DMS153 (cell line): ENCODE measurements at regions not wholly inside any gene's neighbourhood (a gene's known extent, or its start where the extent isn't known, plus 50 kb on each side); places are given as distances from the start of the nearest gene placed in this dataset.

Source experiments
- DNase-seq: peaks from one replicate; lab custom pipeline; 2025; lab: John Stamatoyannopoulos, UW

GRCh38 chr2:70397186-70397585 lies 95.3 kb upstream of the FAM136A start:
- no peak for DNase-seq

- no peak for DNase-seq
These were observed 94.7 kb upstream of the FAM136A start for GRCh38 chr2:70396612-70397011.

DNA sequence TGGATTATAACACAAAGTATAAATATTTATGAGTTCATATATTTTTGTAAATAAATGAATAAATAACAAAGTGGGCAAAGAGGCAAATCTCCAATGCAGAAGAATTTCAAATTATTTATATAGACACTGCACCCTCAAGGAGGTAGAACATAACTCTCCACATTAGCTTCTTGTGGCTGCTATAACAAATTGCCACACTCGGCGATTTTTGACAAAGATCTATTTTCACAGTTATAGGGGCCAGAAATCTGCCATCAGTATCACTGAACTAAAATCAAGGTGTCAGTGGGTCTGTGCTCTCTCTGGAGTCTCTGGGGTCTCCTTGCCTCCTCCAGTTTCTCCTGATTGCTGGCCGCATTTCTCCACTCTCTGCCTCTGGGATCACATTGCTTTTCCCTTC lies 92.0 kb upstream of the FAM136A start:
- no peak for DNase-seq

DNA sequence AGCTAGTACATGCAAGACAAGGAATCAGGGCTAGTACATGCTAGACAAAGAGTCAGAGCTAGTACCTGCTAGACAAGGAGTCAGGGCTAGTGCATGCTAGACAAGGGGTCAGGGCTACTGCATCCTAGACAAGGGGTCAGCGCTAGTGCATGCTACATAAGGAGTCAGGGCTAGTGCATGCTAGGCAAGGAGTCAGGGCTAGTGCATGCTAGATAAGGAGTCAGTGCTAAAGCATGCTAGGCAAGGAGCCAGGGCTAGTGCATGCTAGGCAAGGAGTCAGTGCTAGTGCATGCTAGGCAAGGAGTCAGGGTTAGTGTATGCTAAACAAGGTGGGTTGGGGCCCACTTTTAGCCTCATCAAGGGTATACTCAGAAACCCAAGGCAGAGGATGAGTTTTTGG lies 90.1 kb upstream of the FAM136A start:
- no peak for DNase-seq

DNA sequence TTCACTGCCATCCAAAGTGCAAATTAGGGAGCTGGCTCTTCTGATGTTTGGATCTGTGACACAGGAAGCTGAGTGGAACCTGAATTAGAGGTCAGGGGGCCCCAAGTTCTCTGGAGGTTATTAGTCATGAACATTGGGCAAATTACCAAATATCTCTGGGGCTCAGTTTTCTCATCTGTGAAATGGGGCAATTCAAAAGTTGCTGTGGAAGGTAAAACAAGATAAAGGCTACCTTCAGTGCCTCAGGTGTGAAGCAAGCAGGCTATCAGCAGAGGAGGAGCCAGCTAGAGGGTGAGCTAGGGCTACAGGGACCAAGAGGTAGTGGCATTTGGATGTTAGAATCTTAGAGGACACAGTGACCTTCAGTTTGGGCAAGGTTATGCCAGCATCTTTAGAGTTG lies 89.4 kb upstream of the FAM136A start:
- no peak for DNase-seq

GRCh38 chr2:70388813-70389212 lies 86.9 kb upstream of the FAM136A start:
- DNase-seq, result no peak

- no peak for DNase-seq
These were observed 86.3 kb upstream of the FAM136A start for GRCh38 chr2:70388128-70388527.

GRCh38 chr2:70385966-70386595 lies 84.2 kb upstream of the FAM136A start:
- DNase-seq, result no peak

DNA sequence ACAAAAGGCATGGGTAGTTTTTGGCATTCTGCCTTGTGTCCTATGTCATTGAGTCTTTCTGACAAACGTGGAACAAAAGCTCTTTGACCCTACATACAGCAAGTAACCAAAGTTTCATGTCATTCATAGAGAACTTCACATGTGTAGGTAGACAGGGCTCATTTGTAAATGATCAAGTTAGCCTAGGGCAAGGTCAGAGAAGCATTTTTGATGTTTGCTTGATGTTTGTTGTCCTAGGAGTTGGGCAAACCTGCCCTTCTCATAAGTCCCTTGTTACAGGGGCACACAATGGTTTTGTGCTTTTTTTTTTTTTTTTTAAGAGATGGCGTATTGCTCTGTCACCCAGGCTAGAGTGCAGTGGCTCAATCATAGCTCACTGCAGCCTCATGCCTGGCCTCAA lies 83.3 kb upstream of the FAM136A start:
- no peak for DNase-seq

GRCh38 chr2:70381821-70382220 lies 80.0 kb upstream of the FAM136A start:
- DNase-seq, result no peak

GRCh38 chr2:70381235-70381634 lies 79.4 kb upstream of the FAM136A start:
- no peak for DNase-seq

DNA sequence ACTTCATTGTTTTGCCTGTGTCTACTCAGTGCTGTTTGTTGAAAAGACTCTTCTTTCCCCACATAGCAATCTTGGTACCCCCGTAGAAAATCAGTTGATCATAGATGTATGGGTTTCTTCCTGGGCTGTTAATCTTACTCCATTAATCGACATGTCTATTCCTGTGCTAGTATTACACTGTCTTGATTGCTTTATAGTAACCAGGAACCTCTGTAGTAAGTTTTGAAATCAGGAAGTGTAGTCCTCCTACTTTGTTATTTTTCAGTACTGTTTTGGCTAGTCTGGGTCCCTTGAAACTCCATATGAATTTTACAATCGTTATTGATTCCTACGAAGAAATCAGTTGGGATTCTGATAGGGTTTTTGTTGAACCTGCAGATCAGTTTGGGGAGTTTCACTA lies 78.8 kb upstream of the FAM136A start:
- DNase-seq, result no peak

- no peak for DNase-seq
These were observed 72.7 kb upstream of the FAM136A start for GRCh38 chr2:70374616-70375015.

DNA sequence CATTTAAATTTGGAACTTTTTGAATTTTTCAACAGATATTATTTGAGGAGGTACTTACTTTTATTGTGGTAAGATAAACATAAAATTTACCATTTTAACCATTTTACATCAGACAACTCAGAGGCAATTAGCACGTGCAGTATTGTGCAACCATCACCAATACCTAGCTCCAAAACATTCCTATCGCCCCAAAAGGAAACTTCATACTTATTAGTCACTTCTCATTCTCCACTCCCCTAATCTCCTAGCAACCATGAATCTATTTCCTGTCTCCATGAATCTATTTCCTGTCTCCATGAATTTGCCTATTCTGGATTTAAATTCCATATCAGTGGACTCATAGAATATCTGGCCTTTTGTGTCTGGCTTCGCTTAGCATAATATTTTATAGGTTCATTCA lies 69.9 kb upstream of the FAM136A start:
- no peak for DNase-seq

DNA sequence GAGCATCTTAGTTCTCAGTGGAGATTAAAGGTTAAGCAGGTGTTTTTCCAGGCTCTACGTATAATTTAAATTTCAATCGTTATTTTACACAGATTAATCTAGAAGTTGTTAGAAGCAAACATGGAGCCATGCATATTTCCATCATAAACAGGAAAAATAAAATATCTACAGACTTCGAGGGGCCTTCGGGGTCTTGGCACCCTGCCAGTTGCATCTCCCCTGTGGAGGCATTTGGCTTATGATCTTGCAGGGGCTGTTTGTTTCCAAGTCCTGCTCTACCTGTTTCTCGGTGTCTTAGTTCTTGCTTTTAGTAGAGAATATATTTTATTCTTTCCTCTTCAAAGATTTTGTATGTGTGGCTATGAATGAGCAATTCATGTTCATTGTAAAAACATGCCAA lies 67.2 kb upstream of the FAM136A start:
- DNase-seq, result no peak

GRCh38 chr2:70368545-70368944 lies 66.7 kb upstream of the FAM136A start:
- no peak for DNase-seq

DNA sequence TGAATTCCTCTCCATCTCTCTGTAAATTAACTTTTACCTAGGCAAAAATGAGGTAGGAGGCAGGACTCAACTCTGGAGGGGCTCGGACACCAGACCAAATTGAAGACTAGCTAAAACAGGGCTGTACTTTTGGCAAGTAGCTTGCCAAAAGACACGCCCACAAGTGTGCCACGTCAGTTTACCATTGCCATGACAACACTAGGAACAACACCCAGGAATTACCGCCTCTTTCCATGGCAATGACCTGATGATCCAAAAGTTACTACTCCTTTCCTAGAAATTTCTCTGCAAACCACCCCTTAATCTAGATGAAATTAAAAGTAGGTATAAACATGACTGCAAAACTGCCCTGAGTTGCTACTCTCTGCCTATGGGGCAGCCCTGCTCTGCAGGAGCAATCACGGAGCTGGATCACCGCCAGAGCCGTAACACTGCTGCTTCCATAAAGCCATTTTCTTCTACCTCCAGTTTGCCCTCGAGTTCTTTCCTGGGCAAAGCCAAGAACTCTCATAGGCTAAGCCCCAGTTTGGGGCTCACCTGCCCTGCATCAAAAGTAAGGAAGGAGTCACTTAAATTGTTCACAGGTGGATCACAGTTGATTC lies 66.0 kb upstream of the FAM136A start:
- DNase-seq, result peak; percentile 11

- DNase-seq, result no peak
These were observed 60.8 kb upstream of the FAM136A start for GRCh38 chr2:70362661-70363060.

- no peak for DNase-seq
These were observed 58.9 kb upstream of the FAM136A start for GRCh38 chr2:70360661-70361270.

DNA sequence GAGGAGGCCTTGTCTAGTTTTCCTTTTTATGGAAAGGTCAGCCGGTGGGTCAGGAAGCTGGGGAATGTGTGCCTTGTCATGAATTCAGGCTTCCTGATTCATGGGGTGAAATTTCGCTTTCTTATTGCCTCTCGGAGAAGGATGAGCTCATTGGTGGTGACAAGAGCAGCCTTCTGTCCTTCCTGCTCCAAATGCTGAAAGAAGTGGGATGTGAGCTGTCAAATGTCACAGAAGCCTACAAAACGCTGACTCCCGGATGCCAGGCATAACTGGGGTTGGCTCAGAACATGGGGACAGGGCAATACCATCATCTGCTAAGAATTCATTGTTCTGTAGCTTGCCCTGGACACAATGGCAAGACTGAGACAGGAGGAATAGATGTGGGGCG lies 55.8 kb upstream of the FAM136A start:
- no peak for DNase-seq

- no peak for DNase-seq
These were observed 55.2 kb upstream of the FAM136A start for GRCh38 chr2:70356941-70357683.

- DNase-seq, result no peak
These were observed 52.5 kb upstream of the FAM136A start for GRCh38 chr2:70354264-70354949.
